ES-I3 (cell line): ENCODE measurements at regions not wholly inside any gene's neighbourhood (a gene's known extent, or its start where the extent isn't known, plus 50 kb on each side); places are given as distances from the start of the nearest gene placed in this dataset.

Experiments
- H3K36me3 ChIP-seq: 2 replicates; pipeline ENCODE4 v1.6.1; 2013; ENCODE audit warnings: mild to moderate bottlenecking, low read length, control low read depth, moderate library complexity; ENCODE audit not compliant: insufficient read depth
- H3K4me1 ChIP-seq: 2 replicates; pipeline ENCODE4 v1.6.1; 2013; ENCODE audit warnings: mild to moderate bottlenecking, control low read depth, low read length; ENCODE audit not compliant: insufficient read depth
- H3K9ac ChIP-seq: 2 replicates; pipeline ENCODE4 v1.6.1; 2013; ENCODE audit warnings: low read depth, mild to moderate bottlenecking, low read length, moderate library complexity
- H3K9me3 ChIP-seq: 2 replicates; pipeline ENCODE4 v1.6.1; 2013; ENCODE audit warnings: mild to moderate bottlenecking, low read length, moderate library complexity; ENCODE audit not compliant: control insufficient read depth, insufficient read depth

DNA sequence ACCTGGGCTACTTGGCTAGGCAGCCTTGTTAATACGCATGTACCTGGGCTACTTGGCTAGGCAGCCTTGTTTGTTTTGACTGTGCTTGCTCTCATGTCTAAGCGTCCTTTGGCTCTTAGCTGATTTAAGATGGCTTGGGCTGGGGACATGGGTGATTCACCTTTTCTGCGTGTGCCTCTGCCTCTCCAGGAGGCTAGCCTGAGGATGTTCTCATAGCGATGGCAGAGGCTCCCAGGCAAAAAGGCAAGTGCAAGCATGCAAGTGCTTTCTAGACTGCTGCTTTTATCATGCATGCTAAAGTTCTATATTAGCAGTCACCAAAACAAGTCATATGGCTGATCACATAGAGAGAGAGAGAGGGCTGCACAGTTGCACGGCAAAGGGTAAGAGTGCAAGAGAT, 300.5 kb downstream of the IRX1 start:
- Histone ChIP-seq H3K4me1 (no peaks in the 10 kb centered on the region), H3K36me3 (no peaks in the 10 kb centered on the region), H3K9ac (no peak overlapping the region), H3K9me3 (peaks cover 5% of the 10 kb centered on the region)

- H3K4me1 ChIP-seq = no peaks in the 10 kb centered on the region
- H3K36me3 ChIP-seq = no peaks in the 10 kb centered on the region
- peaks cover 5% of the 10 kb centered on the region for H3K9me3 ChIP-seq
- H3K9ac ChIP-seq = no peak overlapping the region
Observed at GRCh38 chr5:3899093-3899492, 303.5 kb downstream of the IRX1 start.

DNA sequence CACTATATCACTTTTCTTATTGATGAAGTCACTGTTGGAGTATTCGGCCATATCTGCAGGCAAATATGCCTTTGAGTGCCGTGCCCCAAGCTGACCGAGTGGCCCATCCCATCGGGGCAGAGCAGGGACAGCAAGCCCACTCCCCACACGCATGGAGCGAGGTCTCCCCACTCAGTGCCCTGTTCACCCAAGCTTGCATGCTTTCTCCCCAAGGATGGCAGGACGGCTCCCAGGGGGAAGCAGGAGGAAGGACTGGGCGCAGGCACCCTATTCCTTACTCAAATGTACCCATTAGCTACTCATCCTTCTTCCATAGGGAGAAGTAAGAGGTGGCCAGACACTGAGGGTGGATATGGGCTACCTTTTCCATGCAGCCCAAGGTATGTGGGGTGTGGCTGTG, 309.0 kb downstream of the IRX1 start:
- Histone ChIP-seq H3K9me3 (no peaks in the 10 kb centered on the region), H3K4me1 (no peaks in the 10 kb centered on the region), H3K9ac (no peak overlapping the region), H3K36me3 (no peaks in the 10 kb centered on the region)

GRCh38 chr5:3905031-3905430, 309.4 kb downstream of the IRX1 start:
- Histone ChIP-seq H3K4me1 (no peaks in the 10 kb centered on the region), H3K9ac (no peak overlapping the region), H3K9me3 (no peaks in the 10 kb centered on the region), H3K36me3 (no peaks in the 10 kb centered on the region)

DNA sequence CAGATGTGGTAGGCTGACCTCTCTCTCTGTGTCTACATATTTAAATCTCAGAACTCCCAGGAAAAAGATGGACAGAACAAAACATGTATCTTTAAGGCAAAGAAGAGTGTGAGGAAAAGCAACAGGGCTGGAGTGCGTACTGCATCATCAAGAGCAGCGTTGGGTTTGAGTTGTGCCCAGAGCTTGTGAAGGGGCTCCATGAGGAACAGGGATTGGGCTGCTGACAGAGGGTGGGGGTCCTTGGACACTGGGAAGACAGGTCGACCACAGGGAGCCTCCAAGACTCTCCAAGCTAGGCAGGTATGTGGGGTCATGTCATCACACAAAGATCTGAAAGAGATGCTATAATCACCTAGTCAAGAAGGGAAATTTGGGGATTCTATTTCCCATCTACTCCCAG, 309.9 kb downstream of the IRX1 start:
- Histone ChIP-seq H3K9me3 (no peaks in the 10 kb centered on the region), H3K36me3 (no peaks in the 10 kb centered on the region), H3K4me1 (no peaks in the 10 kb centered on the region), H3K9ac (no peak overlapping the region)

DNA sequence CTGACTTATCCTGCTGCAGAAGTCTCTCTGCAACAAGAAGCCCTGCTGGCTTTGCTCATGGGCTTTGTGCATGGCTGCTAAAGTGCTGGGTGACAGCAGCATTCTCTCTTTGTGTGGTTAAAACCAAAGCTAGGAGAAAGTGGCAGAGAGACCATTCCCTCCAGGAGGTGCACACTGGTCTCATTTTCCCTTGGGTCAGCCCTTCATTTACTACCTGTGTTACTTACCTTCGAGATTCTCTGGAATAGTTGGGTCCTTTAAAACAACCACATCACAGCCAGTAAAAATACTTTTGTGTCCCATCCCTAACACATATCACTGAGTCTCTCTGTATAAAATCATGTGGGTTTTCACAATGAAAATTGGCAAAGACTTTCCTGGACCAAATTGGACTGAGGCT, 315.5 kb downstream of the IRX1 start:
- Histone ChIP-seq H3K9ac (no peak overlapping the region), H3K9me3 (no peaks in the 10 kb centered on the region), H3K4me1 (no peaks in the 10 kb centered on the region), H3K36me3 (no peaks in the 10 kb centered on the region)

- H3K9ac ChIP-seq = no peak overlapping the region
- H3K9me3 ChIP-seq = no peaks in the 10 kb centered on the region
- no peaks in the 10 kb centered on the region for H3K36me3 ChIP-seq
- no peaks in the 10 kb centered on the region for H3K4me1 ChIP-seq
Observed at GRCh38 chr5:3911773-3912172, 316.1 kb downstream of the IRX1 start.

GRCh38 chr5:3912790-3913189, 317.2 kb downstream of the IRX1 start:
- H3K9ac ChIP-seq = no peak overlapping the region
- H3K4me1 ChIP-seq = no peaks in the 10 kb centered on the region
- H3K9me3 ChIP-seq = no peaks in the 10 kb centered on the region
- H3K36me3 ChIP-seq = no peaks in the 10 kb centered on the region

GRCh38 chr5:3913279-3913678, 317.6 kb downstream of the IRX1 start:
- Histone ChIP-seq H3K9me3 (no peaks in the 10 kb centered on the region), H3K9ac (no peak overlapping the region), H3K4me1 (no peaks in the 10 kb centered on the region), H3K36me3 (no peaks in the 10 kb centered on the region)

- H3K9me3 ChIP-seq = no peaks in the 10 kb centered on the region
- no peaks in the 10 kb centered on the region for H3K4me1 ChIP-seq
- no peak overlapping the region for H3K9ac ChIP-seq
- no peaks in the 10 kb centered on the region for H3K36me3 ChIP-seq
Observed at GRCh38 chr5:3925022-3925421, 329.4 kb downstream of the IRX1 start.

DNA sequence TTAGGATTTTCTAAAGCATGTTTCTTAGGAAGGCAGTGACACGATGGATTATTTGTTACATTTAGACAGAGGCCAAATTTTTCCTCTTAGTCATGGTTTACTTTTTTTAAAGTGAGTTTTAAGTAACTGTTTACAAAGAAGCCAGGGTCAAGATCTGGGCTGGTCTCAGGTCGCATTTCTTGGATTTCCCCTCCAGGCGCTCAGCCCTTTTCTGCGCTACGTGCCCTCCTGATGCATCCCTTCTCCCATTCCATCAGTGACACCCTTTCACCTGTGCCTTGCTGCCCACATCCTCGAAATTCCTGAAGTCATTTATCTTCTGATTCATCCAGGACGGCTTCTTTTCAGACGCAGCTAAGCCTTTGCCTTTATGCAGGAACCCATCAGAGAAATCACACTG, 330.3 kb downstream of the IRX1 start:
- Histone ChIP-seq H3K36me3 (no peaks in the 10 kb centered on the region), H3K9ac (no peak overlapping the region)

DNA sequence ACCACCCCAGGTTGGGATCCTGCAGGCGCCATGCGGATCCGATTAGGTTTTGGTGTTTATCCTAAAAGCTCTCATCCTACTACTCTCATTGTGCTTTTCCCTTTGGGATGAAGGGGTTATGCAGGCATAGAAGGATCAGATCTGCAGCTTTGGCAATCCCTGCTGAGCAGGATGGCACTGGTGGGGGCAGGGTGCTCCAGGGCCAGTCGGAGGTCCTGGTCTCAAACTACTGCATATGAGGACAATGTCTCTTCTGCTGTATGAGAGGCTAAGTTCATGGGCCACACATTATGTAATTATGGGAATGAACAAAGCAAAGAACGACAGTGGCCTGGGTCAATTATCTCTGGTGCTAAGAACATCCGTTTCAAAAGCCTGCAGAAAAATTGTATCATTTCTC, 334.2 kb downstream of the IRX1 start:
- no peaks in the 10 kb centered on the region for H3K4me1 ChIP-seq
- no peaks in the 10 kb centered on the region for H3K9me3 ChIP-seq
- no peak overlapping the region for H3K9ac ChIP-seq
- no peaks in the 10 kb centered on the region for H3K36me3 ChIP-seq

More for the DNA sequence above, 330.3 kb downstream of the IRX1 start:
- H3K4me1 ChIP-seq = no peaks in the 10 kb centered on the region
- H3K9me3 ChIP-seq = no peaks in the 10 kb centered on the region

GRCh38 chr5:3931976-3932375, 336.3 kb downstream of the IRX1 start:
- no peaks in the 10 kb centered on the region for H3K9me3 ChIP-seq

GRCh38 chr5:3933536-3933935, 337.9 kb downstream of the IRX1 start:
- Histone ChIP-seq H3K9me3 (no peaks in the 10 kb centered on the region), H3K36me3 (no peaks in the 10 kb centered on the region), H3K9ac (no peak overlapping the region), H3K4me1 (no peaks in the 10 kb centered on the region)

More at GRCh38 chr5:3931976-3932375, 336.3 kb downstream of the IRX1 start:
- Histone ChIP-seq H3K9ac (no peak overlapping the region), H3K4me1 (no peaks in the 10 kb centered on the region), H3K36me3 (no peaks in the 10 kb centered on the region)

DNA sequence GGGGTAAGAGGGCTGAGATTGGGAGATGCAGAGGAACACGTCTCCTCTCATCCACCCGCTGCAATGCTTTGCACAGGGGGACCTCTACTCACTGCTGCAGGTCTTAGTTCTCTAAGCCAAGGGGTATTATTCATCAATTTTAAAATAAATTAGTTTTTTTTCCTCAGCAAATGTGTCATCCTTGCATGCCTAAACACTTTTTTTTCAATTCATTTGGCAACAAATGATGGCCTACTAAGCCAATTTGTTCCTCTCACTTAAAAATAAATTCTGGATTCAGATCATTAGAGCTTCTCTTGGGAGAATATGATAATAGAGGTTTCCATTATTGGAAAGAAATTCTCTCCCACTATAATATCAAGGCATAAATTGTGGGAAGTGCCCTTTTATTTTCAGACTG, 338.3 kb downstream of the IRX1 start:
- Histone ChIP-seq H3K4me1 (no peaks in the 10 kb centered on the region), H3K9ac (no peak overlapping the region), H3K9me3 (no peaks in the 10 kb centered on the region), H3K36me3 (no peaks in the 10 kb centered on the region)

DNA sequence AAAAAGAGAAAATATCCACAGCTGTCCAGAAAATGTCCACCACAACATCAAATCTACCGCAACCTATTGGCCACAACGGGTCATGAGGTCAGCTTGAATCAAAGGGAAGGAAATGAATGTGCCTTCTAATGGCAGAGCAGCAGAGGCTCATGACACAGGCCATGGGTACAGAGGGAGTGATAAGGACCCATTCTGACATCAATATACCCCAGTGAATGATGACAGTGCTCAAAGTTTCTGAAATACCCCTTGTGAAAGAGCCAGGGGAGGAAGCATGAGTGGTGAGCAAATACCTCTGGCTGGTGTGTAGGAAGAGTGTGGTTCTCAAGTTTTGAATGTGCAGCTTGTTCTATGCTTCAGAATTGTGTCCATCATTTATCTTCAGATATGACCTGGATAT, 348.2 kb downstream of the IRX1 start:
- Histone ChIP-seq H3K36me3 (no peaks in the 10 kb centered on the region), H3K9ac (no peak overlapping the region), H3K4me1 (no peaks in the 10 kb centered on the region), H3K9me3 (no peaks in the 10 kb centered on the region; the same call in 1 of the 2 replicates)
